ENCODE measurements at regions not wholly inside any gene's neighbourhood (a gene's known extent, or its start where the extent isn't known, plus 50 kb on each side); places are given as distances from the start of the nearest gene placed in this dataset.

DNA sequence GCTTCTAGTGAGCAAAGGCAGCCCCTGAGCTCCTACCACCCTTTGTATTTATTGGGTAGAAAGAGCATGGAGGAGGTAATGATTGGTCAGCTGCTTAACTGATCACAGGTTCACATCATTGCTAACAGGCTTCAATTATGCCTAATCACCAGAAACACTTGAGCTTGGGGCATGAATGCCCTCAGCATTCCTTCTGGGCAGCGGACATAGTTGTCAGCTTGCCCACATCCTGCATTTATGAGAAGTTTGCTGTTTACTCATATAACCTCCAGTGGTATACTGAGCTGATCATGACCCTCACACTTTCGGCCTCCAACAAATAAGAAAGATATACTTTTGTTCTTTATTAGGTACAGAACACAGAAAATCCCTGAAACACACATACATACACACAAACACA is 140.3 kb upstream of the ODAD2 start:
- no peak for FAIRE-seq
- no peaks in the 10 kb centered on the region for H4K20me1 ChIP-seq (replicated peaks; ENCODE audit: control insufficient read depth, insufficient read depth, low read length)
- in situ Hi-C loops (cut with MboI) (no loop called here), intact Hi-C loops (cut with micrococcal nuclease) (no loop called here)
- 0% methylated on average over 2 of the region's 2 CpGs for WGBS (ENCODE audit: insufficient coverage, low coverage, missing lambda C conversion rate)
- no peaks in the 10 kb centered on the region for H3K4me1 ChIP-seq (replicated peaks in 1 of 2; ENCODE audit: control insufficient read depth in 2 of 2, insufficient read depth in 2 of 2, low read length in 2 of 2)
- H3K27ac ChIP-seq (ENCODE audit: extremely low read depth, low read depth, low read length): no peak overlapping the region
- no peaks in the 10 kb centered on the region for H3K9me1 ChIP-seq (ENCODE audit: control insufficient read depth, insufficient read depth, low read length)
- H3K9ac ChIP-seq (ENCODE audit: insufficient read depth in 1 of 2, low read depth in 2 of 2, low read length in 2 of 2): no peak overlapping the region
- H3K4me2 ChIP-seq (ENCODE audit: insufficient read depth, low read length): no peak overlapping the region
- H3K4me3 ChIP-seq: no peak overlapping the region
- no peak for DNase-seq (ENCODE audit: extremely low read depth in 1 of 4, low spot score in 3 of 4)
- no peaks in the 10 kb centered on the region; a peak in 1 of 5 replicates for H3K27me3 ChIP-seq (ENCODE audit: control insufficient read depth in 2 of 2, insufficient read depth in 2 of 2, low read length in 2 of 2)
- CTCF ChIA-PET (ENCODE audit: low intra/inter-chr PET ratio): no interaction called here
- no peak for ATAC-seq
- no peaks in the 10 kb centered on the region for H3K79me2 ChIP-seq (ENCODE audit: control insufficient read depth, insufficient read depth, low read length)
- POLR2A ChIA-PET: no interaction called here
- no peaks in the 10 kb centered on the region for H3K9me3 ChIP-seq (replicated peaks; ENCODE audit: control insufficient read depth, insufficient read depth, low read depth, low read length)
- H2AFZ ChIP-seq (ENCODE audit: low read depth, low read length): no peak overlapping the region
- no peaks in the 10 kb centered on the region for H3K36me3 ChIP-seq (ENCODE audit: control insufficient read depth, insufficient read depth, low read length)
- no TSS peak for BruUV-seq (replicated peaks)
- no peak for TF ChIP-seq PYGO2 (tag; IDR thresholded peaks at IDR 0.05)
- TF ChIP-seq NFE2L1 (tag; IDR thresholded peaks at IDR 0.05; ENCODE audit: borderline replicate concordance, low read depth): no peak
- TF ChIP-seq GMEB1 (CRISPR knock-in tag; IDR thresholded peaks at IDR 0.05): no peak
- TF ChIP-seq HDAC8 (tag; IDR thresholded peaks at IDR 0.05): no peak
- no peak for TF ChIP-seq ELF1 (tag; IDR thresholded peaks at IDR 0.05)
- TF ChIP-seq ZC3H4 (CRISPR knock-in tag; IDR thresholded peaks at IDR 0.05; ENCODE audit: borderline replicate concordance): no peak
- TF ChIP-seq ZNF282 (CRISPR knock-in tag; IDR thresholded peaks at IDR 0.05): no peak
- TF ChIP-seq JUND (IDR thresholded peaks at IDR 0.05; ENCODE audit: borderline replicate concordance, low read depth, low read length): no peak
- no peak for TF ChIP-seq JUND (tag; IDR thresholded peaks at IDR 0.05; ENCODE audit: borderline replicate concordance, low read depth, low read length)
- no peak for TF ChIP-seq ZNF41 (CRISPR knock-in tag; conservative IDR thresholded peaks at IDR 0.05)
- no peak for TF ChIP-seq BCL6 (CRISPR knock-in tag; IDR thresholded peaks at IDR 0.05)
- no peak for TF ChIP-seq ZFP36 (IDR thresholded peaks at IDR 0.05; ENCODE audit: low read depth, low read length, partially characterized antibody)
- TF ChIP-seq, protein P1, sequence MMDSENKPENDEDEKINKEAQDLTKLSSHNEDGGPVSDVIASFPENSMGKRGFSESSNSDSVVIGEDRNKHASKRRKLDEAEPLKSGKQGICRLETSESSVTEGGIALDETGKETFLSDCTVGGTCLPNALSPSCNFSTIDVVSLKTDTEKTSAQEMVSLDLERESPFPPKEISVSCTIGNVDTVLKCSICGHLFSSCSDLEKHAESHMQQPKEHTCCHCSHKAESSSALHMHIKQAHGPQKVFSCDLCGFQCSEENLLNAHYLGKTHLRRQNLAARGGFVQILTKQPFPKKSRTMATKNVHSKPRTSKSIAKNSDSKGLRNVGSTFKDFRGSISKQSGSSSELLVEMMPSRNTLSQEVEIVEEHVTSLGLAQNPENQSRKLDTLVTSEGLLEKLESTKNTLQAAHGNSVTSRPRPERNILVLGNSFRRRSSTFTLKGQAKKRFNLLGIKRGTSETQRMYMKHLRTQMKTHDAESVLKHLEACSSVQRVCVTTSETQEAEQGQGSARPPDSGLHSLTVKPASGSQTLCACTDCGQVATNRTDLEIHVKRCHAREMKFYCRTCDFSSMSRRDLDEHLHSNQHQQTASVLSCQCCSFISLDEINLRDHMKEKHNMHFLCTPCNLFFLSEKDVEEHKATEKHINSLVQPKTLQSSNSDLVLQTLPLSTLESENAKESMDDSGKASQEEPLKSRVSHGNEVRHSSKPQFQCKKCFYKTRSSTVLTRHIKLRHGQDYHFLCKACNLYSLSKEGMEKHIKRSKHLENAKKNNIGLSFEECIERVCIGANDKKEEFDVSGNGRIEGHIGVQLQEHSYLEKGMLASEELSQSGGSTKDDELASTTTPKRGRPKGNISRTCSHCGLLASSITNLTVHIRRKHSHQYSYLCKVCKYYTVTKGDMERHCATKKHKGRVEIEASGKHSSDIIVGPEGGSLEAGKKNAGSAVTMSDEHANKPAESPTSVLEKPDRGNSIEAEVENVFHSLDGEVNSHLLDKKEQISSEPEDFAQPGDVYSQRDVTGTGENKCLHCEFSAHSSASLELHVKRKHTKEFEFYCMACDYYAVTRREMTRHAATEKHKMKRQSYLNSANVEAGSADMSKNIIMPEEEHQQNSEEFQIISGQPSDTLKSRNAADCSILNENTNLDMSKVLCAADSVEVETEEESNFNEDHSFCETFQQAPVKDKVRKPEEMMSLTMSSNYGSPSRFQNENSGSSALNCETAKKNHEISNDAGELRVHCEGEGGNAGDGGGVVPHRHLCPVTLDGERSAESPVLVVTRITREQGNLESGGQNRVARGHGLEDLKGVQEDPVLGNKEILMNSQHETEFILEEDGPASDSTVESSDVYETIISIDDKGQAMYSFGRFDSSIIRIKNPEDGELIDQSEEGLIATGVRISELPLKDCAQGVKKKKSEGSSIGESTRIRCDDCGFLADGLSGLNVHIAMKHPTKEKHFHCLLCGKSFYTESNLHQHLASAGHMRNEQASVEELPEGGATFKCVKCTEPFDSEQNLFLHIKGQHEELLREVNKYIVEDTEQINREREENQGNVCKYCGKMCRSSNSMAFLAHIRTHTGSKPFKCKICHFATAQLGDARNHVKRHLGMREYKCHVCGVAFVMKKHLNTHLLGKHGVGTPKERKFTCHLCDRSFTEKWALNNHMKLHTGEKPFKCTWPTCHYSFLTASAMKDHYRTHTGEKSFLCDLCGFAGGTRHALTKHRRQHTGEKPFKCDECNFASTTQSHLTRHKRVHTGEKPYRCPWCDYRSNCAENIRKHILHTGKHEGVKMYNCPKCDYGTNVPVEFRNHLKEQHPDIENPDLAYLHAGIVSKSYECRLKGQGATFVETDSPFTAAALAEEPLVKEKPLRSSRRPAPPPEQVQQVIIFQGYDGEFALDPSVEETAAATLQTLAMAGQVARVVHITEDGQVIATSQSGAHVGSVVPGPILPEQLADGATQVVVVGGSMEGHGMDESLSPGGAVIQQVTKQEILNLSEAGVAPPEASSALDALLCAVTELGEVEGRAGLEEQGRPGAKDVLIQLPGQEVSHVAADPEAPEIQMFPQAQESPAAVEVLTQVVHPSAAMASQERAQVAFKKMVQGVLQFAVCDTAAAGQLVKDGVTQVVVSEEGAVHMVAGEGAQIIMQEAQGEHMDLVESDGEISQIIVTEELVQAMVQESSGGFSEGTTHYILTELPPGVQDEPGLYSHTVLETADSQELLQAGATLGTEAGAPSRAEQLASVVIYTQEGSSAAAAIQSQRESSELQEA (IDR thresholded peaks at IDR 0.05; ENCODE audit: low read depth): no peak
